NB4 (cell line): ENCODE measurements at regions not wholly inside any gene's neighbourhood (a gene's known extent, or its start where the extent isn't known, plus 50 kb on each side); places are given as distances from the start of the nearest gene placed in this dataset.

Experiments used
- DNase-seq: peaks from one replicate; pipeline ENCODE4 v3.0.0; 2010; ENCODE audit warnings: low read depth
- H3K4me3 ChIP-seq: one replicate; pipeline ENCODE4 v1.5.1; 2011; ENCODE audit warnings: mild to moderate bottlenecking, low read depth, low read length, moderate library complexity
- MYC ChIP-seq: IDR thresholded peaks from 2 replicates; pipeline ENCODE4 v1.6.1; 2011; ENCODE audit warnings: low read depth, low read length
- POLR2A ChIP-seq: IDR thresholded peaks from 2 replicates; pipeline ENCODE4 v1.6.1; 2011; ENCODE audit warnings: mild to moderate bottlenecking; ENCODE audit not compliant: insufficient read length; ENCODE audit errors: extremely low read depth
- TF ChIP-seq, protein P1 (sequence below): IDR thresholded peaks from one replicate; pipeline ENCODE4 v1.5.1; 2012; ENCODE audit warnings: low read depth, low read length
- TF ChIP-seq, protein P2 (sequence below): IDR thresholded peaks from 2 replicates; pipeline ENCODE4 v1.6.1; 2011; ENCODE audit warnings: low read depth, low read length

DNA sequence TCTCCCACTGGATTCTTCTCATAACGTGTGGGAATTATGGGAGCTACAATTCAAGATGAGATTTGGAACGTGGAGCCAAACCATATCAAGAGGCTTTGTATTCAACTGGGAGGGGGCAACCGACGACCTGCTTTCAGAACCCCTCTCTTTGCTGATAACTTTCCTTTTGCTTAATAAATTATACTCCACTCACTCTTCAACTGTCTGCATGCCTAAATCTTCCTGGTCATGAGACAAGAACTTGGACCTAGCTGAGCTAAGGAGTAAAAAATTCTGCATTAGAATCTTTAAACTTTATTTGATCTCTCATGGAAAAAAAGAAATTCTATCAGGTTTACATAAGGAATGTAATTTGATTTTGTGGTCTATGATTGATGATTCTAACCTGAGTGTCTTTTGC lies 86.7 kb upstream of the CYYR1 start:
- DNase-seq: no peak
- TF ChIP-seq MYC (no peak), POLR2A (no peak)
- TF ChIP-seq, protein P1, sequence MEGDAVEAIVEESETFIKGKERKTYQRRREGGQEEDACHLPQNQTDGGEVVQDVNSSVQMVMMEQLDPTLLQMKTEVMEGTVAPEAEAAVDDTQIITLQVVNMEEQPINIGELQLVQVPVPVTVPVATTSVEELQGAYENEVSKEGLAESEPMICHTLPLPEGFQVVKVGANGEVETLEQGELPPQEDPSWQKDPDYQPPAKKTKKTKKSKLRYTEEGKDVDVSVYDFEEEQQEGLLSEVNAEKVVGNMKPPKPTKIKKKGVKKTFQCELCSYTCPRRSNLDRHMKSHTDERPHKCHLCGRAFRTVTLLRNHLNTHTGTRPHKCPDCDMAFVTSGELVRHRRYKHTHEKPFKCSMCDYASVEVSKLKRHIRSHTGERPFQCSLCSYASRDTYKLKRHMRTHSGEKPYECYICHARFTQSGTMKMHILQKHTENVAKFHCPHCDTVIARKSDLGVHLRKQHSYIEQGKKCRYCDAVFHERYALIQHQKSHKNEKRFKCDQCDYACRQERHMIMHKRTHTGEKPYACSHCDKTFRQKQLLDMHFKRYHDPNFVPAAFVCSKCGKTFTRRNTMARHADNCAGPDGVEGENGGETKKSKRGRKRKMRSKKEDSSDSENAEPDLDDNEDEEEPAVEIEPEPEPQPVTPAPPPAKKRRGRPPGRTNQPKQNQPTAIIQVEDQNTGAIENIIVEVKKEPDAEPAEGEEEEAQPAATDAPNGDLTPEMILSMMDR: no peak
- TF ChIP-seq, protein P2, sequence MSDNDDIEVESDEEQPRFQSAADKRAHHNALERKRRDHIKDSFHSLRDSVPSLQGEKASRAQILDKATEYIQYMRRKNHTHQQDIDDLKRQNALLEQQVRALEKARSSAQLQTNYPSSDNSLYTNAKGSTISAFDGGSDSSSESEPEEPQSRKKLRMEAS: no peak
- no peak overlapping the region for H3K4me3 ChIP-seq

DNA sequence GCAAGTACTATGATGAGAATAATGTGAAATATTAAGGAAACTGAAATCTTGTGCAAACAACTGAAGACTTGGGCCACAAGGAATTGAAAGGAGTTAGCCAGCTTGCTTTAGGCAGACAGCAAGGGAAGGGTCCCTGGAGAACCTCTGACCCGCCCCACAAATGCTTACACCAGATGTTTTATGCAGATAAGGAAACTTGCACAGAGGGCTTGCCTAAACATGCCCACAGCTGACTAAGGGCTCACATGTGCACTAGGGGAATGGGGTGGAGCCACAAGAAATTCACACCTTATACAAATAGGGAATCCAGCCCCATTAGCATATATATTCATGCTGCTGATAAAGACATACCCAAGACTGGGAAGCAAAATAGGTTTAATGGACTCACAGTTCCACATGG lies 86.1 kb upstream of the CYYR1 start:
- TF ChIP-seq POLR2A: no peak
- TF ChIP-seq, protein P2: no peak
- TF ChIP-seq, protein P1: no peak
- TF ChIP-seq MYC: no peak
- no peak overlapping the region for H3K4me3 ChIP-seq
- DNase-seq: peak; percentile 8

- TF ChIP-seq, protein P2: no peak
- TF ChIP-seq, protein P1: no peak
- TF ChIP-seq POLR2A (no peak), MYC (no peak)
- H3K4me3 ChIP-seq: no peak overlapping the region
- DNase-seq: no peak
Observed at GRCh38 chr21:26655460-26655859, 82.4 kb upstream of the CYYR1 start.

- TF ChIP-seq, protein P2: no peak
- TF ChIP-seq, protein P1: no peak
- TF ChIP-seq POLR2A (no peak), MYC (no peak)
- no peak for DNase-seq
- no peak overlapping the region for H3K4me3 ChIP-seq
Observed at GRCh38 chr21:26653430-26653829, 80.3 kb upstream of the CYYR1 start.

GRCh38 chr21:26652854-26653253 lies 79.8 kb upstream of the CYYR1 start:
- DNase-seq: no peak

More at GRCh38 chr21:26652854-26653253, 79.8 kb upstream of the CYYR1 start:
- TF ChIP-seq, protein P1: no peak
- TF ChIP-seq, protein P2: no peak
- no peak for TF ChIP-seq MYC
- TF ChIP-seq POLR2A: no peak
- H3K4me3 ChIP-seq: no peak overlapping the region
